T-helper 17 cell (primary cell): ENCODE measurements at regions not wholly inside any gene's neighbourhood (a gene's known extent, or its start where the extent isn't known, plus 50 kb on each side); places are given as distances from the start of the nearest gene placed in this dataset.
"Not testable (repeated sequence)": the region's sequence is repeated elsewhere in the genome, so short reads cannot be mapped to it uniquely, and the experiment has no call there.

Experiments used
- ATAC-seq: fragments of 150-1000 bp; cut with Tn5 transposase; 2 replicates; pipeline ENCODE4 v1.10.0; 2021; ENCODE audit warnings: mild to moderate bottlenecking, moderate library complexity
- DNase-seq, 3 donors: peaks; one replicate each; pipeline versions ENCODE4 v3.0.0 to v3.0.0-alpha.2; 2020 to 2021
- H3K9me3 ChIP-seq: one replicate; pipeline ENCODE4 v1.7.0; 2013; ENCODE audit warnings: low read length, mild to moderate bottlenecking; ENCODE audit not compliant: control insufficient read depth, poor library complexity, severe bottlenecking
- H3K27ac Mint-ChIP-seq: one replicate; pipeline ENCODE4 v1.8.0; 2022; ENCODE audit warnings: mild to moderate bottlenecking, moderate library complexity, mixed read lengths
- H3K27me3 Mint-ChIP-seq: one replicate; pipeline ENCODE4 v1.8.0; 2022; ENCODE audit warnings: mixed read lengths
- H3K36me3 Mint-ChIP-seq: one replicate; pipeline ENCODE4 v1.8.0; 2022; ENCODE audit warnings: low read depth, mixed read lengths
- H3K4me1 Mint-ChIP-seq: one replicate; pipeline ENCODE4 v1.8.0; 2022; ENCODE audit warnings: mild to moderate bottlenecking, mixed read lengths
- H3K4me3 Mint-ChIP-seq: one replicate; pipeline ENCODE4 v1.8.0; 2022; ENCODE audit warnings: mild to moderate bottlenecking, moderate library complexity, mixed read lengths

- DNase-seq, H3K9me3 ChIP-seq, H3K4me3 Mint-ChIP-seq, ATAC-seq, H3K36me3 Mint-ChIP-seq, H3K27ac Mint-ChIP-seq, H3K27me3 Mint-ChIP-seq, H3K4me1 Mint-ChIP-seq: not testable (repeated sequence)
These were observed 97.5 kb upstream of the GRAMD1B start for GRCh38 chr11:123332577-123332976.

- H3K4me3 Mint-ChIP-seq, result no peak overlapping the region
- H3K27ac Mint-ChIP-seq, result no peak overlapping the region
- no peak for DNase-seq
- no peaks in the 10 kb centered on the region for H3K36me3 Mint-ChIP-seq
- H3K4me1 Mint-ChIP-seq, result no peaks in the 10 kb centered on the region
- H3K27me3 Mint-ChIP-seq, result peaks cover 6% of the 10 kb centered on the region
- no peaks in the 10 kb centered on the region for H3K9me3 ChIP-seq
- no peak for ATAC-seq
These were observed 99.1 kb upstream of the GRAMD1B start for GRCh38 chr11:123330948-123331347.

- no peak for ATAC-seq
- no peaks in the 10 kb centered on the region for H3K9me3 ChIP-seq
- H3K36me3 Mint-ChIP-seq, result no peaks in the 10 kb centered on the region
- no peak for DNase-seq
- H3K27me3 Mint-ChIP-seq, result peaks cover 1% of the 10 kb centered on the region
- H3K27ac Mint-ChIP-seq, result no peak overlapping the region
- H3K4me3 Mint-ChIP-seq, result no peak overlapping the region
- no peaks in the 10 kb centered on the region for H3K4me1 Mint-ChIP-seq
These were observed 99.6 kb upstream of the GRAMD1B start for GRCh38 chr11:123330471-123330870.

GRCh38 chr11:123330071-123330470 is 100.0 kb upstream of the GRAMD1B start:
- Mint-ChIP-seq H3K4me1 (no peaks in the 10 kb centered on the region), H3K36me3 (no peaks in the 10 kb centered on the region), H3K27me3 (no peaks in the 10 kb centered on the region), H3K27ac (no peak overlapping the region), H3K4me3 (no peak overlapping the region)
- H3K9me3 ChIP-seq, result no peaks in the 10 kb centered on the region
- ATAC-seq (no peak), DNase-seq (no peak)

- ATAC-seq (no peak), DNase-seq (no peak)
- no peaks in the 10 kb centered on the region for H3K9me3 ChIP-seq
- no peak overlapping the region for H3K4me3 Mint-ChIP-seq
- H3K4me1 Mint-ChIP-seq, result no peaks in the 10 kb centered on the region
- H3K27me3 Mint-ChIP-seq, result no peaks in the 10 kb centered on the region
- H3K27ac Mint-ChIP-seq, result no peak overlapping the region
- H3K36me3 Mint-ChIP-seq, result no peaks in the 10 kb centered on the region
These were observed 101.7 kb upstream of the GRAMD1B start for GRCh38 chr11:123328281-123328867.

- no peak overlapping the region for H3K27ac Mint-ChIP-seq
- H3K9me3 ChIP-seq, result no peaks in the 10 kb centered on the region
- H3K4me3 Mint-ChIP-seq, result no peak overlapping the region
- ATAC-seq (no peak), DNase-seq (no peak)
- peaks cover 9% of the 10 kb centered on the region for H3K27me3 Mint-ChIP-seq
- H3K4me1 Mint-ChIP-seq, result peaks cover 2% of the 10 kb centered on the region
- no peaks in the 10 kb centered on the region for H3K36me3 Mint-ChIP-seq
These were observed 104.5 kb upstream of the GRAMD1B start for GRCh38 chr11:123325533-123325932.

GRCh38 chr11:123323568-123323967 is 106.5 kb upstream of the GRAMD1B start:
- DNase-seq (no peak), ATAC-seq (no peak)
- H3K9me3 ChIP-seq, result no peaks in the 10 kb centered on the region
- Mint-ChIP-seq H3K4me3 (no peak overlapping the region), H3K27ac (no peak overlapping the region), H3K4me1 (peaks cover 2% of the 10 kb centered on the region), H3K27me3 (peaks cover 25% of the 10 kb centered on the region), H3K36me3 (no peaks in the 10 kb centered on the region)

- no peaks in the 10 kb centered on the region for H3K36me3 Mint-ChIP-seq
- H3K4me1 Mint-ChIP-seq, result peaks cover 2% of the 10 kb centered on the region
- peaks cover 34% of the 10 kb centered on the region for H3K27me3 Mint-ChIP-seq
- no peak overlapping the region for H3K4me3 Mint-ChIP-seq
- no peak for DNase-seq
- H3K9me3 ChIP-seq, result no peaks in the 10 kb centered on the region
- no peak for ATAC-seq
- no peak overlapping the region for H3K27ac Mint-ChIP-seq
These were observed 108.4 kb upstream of the GRAMD1B start for GRCh38 chr11:123321636-123322035.

GRCh38 chr11:123318623-123319022 is 111.4 kb upstream of the GRAMD1B start:
- DNase-seq, result no peak

GRCh38 chr11:123318132-123318531 is 111.9 kb upstream of the GRAMD1B start:
- ATAC-seq, H3K9me3 ChIP-seq, H3K4me1 Mint-ChIP-seq, H3K36me3 Mint-ChIP-seq, H3K27ac Mint-ChIP-seq, DNase-seq, H3K4me3 Mint-ChIP-seq: not testable (repeated sequence)
- peaks cover 56% of the 10 kb centered on the region for H3K27me3 Mint-ChIP-seq

More at GRCh38 chr11:123318623-123319022, 111.4 kb upstream of the GRAMD1B start:
- no peaks in the 10 kb centered on the region for H3K36me3 Mint-ChIP-seq
- no peak for ATAC-seq
- H3K27ac Mint-ChIP-seq, result no peak overlapping the region
- no peak overlapping the region for H3K4me3 Mint-ChIP-seq
- peaks cover 2% of the 10 kb centered on the region for H3K4me1 Mint-ChIP-seq
- no peaks in the 10 kb centered on the region for H3K9me3 ChIP-seq
- peaks cover 54% of the 10 kb centered on the region for H3K27me3 Mint-ChIP-seq

GRCh38 chr11:123316003-123316402 is 114.1 kb upstream of the GRAMD1B start:
- Mint-ChIP-seq H3K4me3 (no peak overlapping the region), H3K27me3 (peaks cover 53% of the 10 kb centered on the region), H3K36me3 (no peaks in the 10 kb centered on the region), H3K4me1 (no peaks in the 10 kb centered on the region), H3K27ac (no peak overlapping the region)
- no peaks in the 10 kb centered on the region for H3K9me3 ChIP-seq
- ATAC-seq, result no peak
- no peak for DNase-seq

- Mint-ChIP-seq H3K4me1 (no peaks in the 10 kb centered on the region), H3K27me3 (peaks cover 44% of the 10 kb centered on the region), H3K36me3 (no peaks in the 10 kb centered on the region), H3K4me3 (no peak overlapping the region), H3K27ac (no peak overlapping the region)
- ATAC-seq, result no peak
- no peaks in the 10 kb centered on the region for H3K9me3 ChIP-seq
- no peak for DNase-seq
These were observed 115.1 kb upstream of the GRAMD1B start for GRCh38 chr11:123314972-123315371.

- H3K27me3 Mint-ChIP-seq, result peaks cover 33% of the 10 kb centered on the region
These were observed 116.8 kb upstream of the GRAMD1B start for GRCh38 chr11:123313262-123313661.

GRCh38 chr11:123308077-123308476 is 113.0 kb upstream of the CLMP start:
- DNase-seq (no peak), ATAC-seq (no peak)
- H3K27ac Mint-ChIP-seq, result no peak overlapping the region
- H3K4me3 Mint-ChIP-seq, result no peak overlapping the region
- no peaks in the 10 kb centered on the region for H3K9me3 ChIP-seq
- H3K27me3 Mint-ChIP-seq, result peaks cover 2% of the 10 kb centered on the region
- H3K36me3 Mint-ChIP-seq, result no peaks in the 10 kb centered on the region
- peaks cover 15% of the 10 kb centered on the region for H3K4me1 Mint-ChIP-seq

More at GRCh38 chr11:123313262-123313661, 116.8 kb upstream of the GRAMD1B start:
- Mint-ChIP-seq H3K4me3 (no peak overlapping the region), H3K36me3 (no peaks in the 10 kb centered on the region), H3K27ac (no peak overlapping the region), H3K4me1 (no peaks in the 10 kb centered on the region)
- no peak for DNase-seq
- ATAC-seq, result no peak
- no peaks in the 10 kb centered on the region for H3K9me3 ChIP-seq
